ENCODE measurements at regions not wholly inside any gene's neighbourhood (a gene's known extent, or its start where the extent isn't known, plus 50 kb on each side); places are given as distances from the start of the nearest gene placed in this dataset.

GRCh38 chr21:32966120-32966519, 59.6 kb upstream of the OLIG2 start:
- TF ChIP-seq CTCF (IDR thresholded peaks at IDR 0.05): no peak
- TF ChIP-seq ZNF121 (CRISPR knock-in tag; IDR thresholded peaks at IDR 0.05): no peak
- TF ChIP-seq NR2C2 (CRISPR knock-in tag; IDR thresholded peaks at IDR 0.05): no peak
- no peak for TF ChIP-seq SP1 (CRISPR knock-in tag; conservative IDR thresholded peaks at IDR 0.05)
- TF ChIP-seq E2F5 (CRISPR knock-in tag; IDR thresholded peaks at IDR 0.05): no peak
- no peak for TF ChIP-seq TEAD4 (CRISPR knock-in tag; IDR thresholded peaks at IDR 0.05)
- no peak for TF ChIP-seq MAX (CRISPR knock-in tag; IDR thresholded peaks at IDR 0.05)
- no peak for TF ChIP-seq USF1 (CRISPR knock-in tag; IDR thresholded peaks at IDR 0.05)
- no peak for TF ChIP-seq FOXP1 (CRISPR knock-in tag; IDR thresholded peaks at IDR 0.05; ENCODE audit: borderline replicate concordance)
- TF ChIP-seq NFYB (CRISPR knock-in tag; conservative IDR thresholded peaks at IDR 0.05; ENCODE audit: low read depth): no peak
- no peak for TF ChIP-seq IRF2 (CRISPR knock-in tag; IDR thresholded peaks at IDR 0.05; ENCODE audit: borderline replicate concordance, low read depth)
- TF ChIP-seq TCF7 (CRISPR knock-in tag; IDR thresholded peaks at IDR 0.05; ENCODE audit: low read depth): no peak
- TF ChIP-seq ZBTB43 (CRISPR knock-in tag; IDR thresholded peaks at IDR 0.05): no peak
- TF ChIP-seq AFF4 (CRISPR knock-in tag; IDR thresholded peaks at IDR 0.05; ENCODE audit: borderline replicate concordance): no peak
